ENCODE measurements at regions not wholly inside any gene's neighbourhood (a gene's known extent, or its start where the extent isn't known, plus 50 kb on each side); places are given as distances from the start of the nearest gene placed in this dataset.
A peak's percentile ranks its signal among the peaks of the same experiment; 100 is the strongest.

- no peak overlapping the region for H3K4me3 ChIP-seq
- H3K4me1 ChIP-seq = peaks cover 37% of the 10 kb centered on the region
- H3K36me3 ChIP-seq = no peaks in the 10 kb centered on the region
- H3K27me3 ChIP-seq = no peaks in the 10 kb centered on the region
- DNase-seq = peak; percentile 88 to 93
- H3K27ac ChIP-seq = peak overlapping the region; percentile 87
- H3K9me3 ChIP-seq (replicated peaks) = no peaks in the 10 kb centered on the region
Measured at GRCh38 chr3:40847551-40847992, 322.8 kb downstream of the ZNF621 start.

GRCh38 chr3:40848421-40848820 lies 323.7 kb downstream of the ZNF621 start:
- peak overlapping the region; percentile 87 for H3K27ac ChIP-seq
- peak in 1 of 2 experiments; percentile 29 for DNase-seq

GRCh38 chr3:40850861-40851260 lies 326.1 kb downstream of the ZNF621 start:
- no peaks in the 10 kb centered on the region for H3K27me3 ChIP-seq
- H3K4me3 ChIP-seq = no peak overlapping the region
- H3K27ac ChIP-seq = no peak overlapping the region
- peaks cover 26% of the 10 kb centered on the region for H3K4me1 ChIP-seq
- no peak for DNase-seq
- no peaks in the 10 kb centered on the region for H3K36me3 ChIP-seq
- no peaks in the 10 kb centered on the region for H3K9me3 ChIP-seq (replicated peaks)

More at GRCh38 chr3:40848421-40848820, 323.7 kb downstream of the ZNF621 start:
- Histone ChIP-seq H3K4me1 (peaks cover 35% of the 10 kb centered on the region), H3K36me3 (no peaks in the 10 kb centered on the region), H3K27me3 (no peaks in the 10 kb centered on the region), H3K4me3 (no peak overlapping the region), H3K9me3 (replicated peaks) (no peaks in the 10 kb centered on the region)

- no peak for DNase-seq
- no peaks in the 10 kb centered on the region for H3K27me3 ChIP-seq
- H3K4me3 ChIP-seq = no peak overlapping the region
- H3K9me3 ChIP-seq (replicated peaks) = no peaks in the 10 kb centered on the region
- H3K4me1 ChIP-seq = peaks cover 16% of the 10 kb centered on the region
- no peak overlapping the region for H3K27ac ChIP-seq
- H3K36me3 ChIP-seq = no peaks in the 10 kb centered on the region
Measured at GRCh38 chr3:40851836-40852235, 327.1 kb downstream of the ZNF621 start.

- Histone ChIP-seq H3K27me3 (no peaks in the 10 kb centered on the region), H3K36me3 (no peaks in the 10 kb centered on the region), H3K9me3 (replicated peaks) (no peaks in the 10 kb centered on the region), H3K4me1 (peaks cover 11% of the 10 kb centered on the region), H3K4me3 (no peak overlapping the region), H3K27ac (no peak overlapping the region)
- no peak for DNase-seq
Measured at GRCh38 chr3:40852712-40853111, 328.0 kb downstream of the ZNF621 start.

GRCh38 chr3:40853474-40853873 lies 328.7 kb downstream of the ZNF621 start:
- Histone ChIP-seq H3K27ac (no peak overlapping the region), H3K9me3 (replicated peaks) (no peaks in the 10 kb centered on the region), H3K4me3 (no peak overlapping the region), H3K27me3 (no peaks in the 10 kb centered on the region), H3K4me1 (peaks cover 4% of the 10 kb centered on the region), H3K36me3 (no peaks in the 10 kb centered on the region)
- DNase-seq = no peak

GRCh38 chr3:40855871-40856270 lies 331.1 kb downstream of the ZNF621 start:
- Histone ChIP-seq H3K36me3 (no peaks in the 10 kb centered on the region), H3K27ac (no peak overlapping the region), H3K4me1 (no peaks in the 10 kb centered on the region; the same call in 1 of the 2 replicates), H3K9me3 (replicated peaks) (no peaks in the 10 kb centered on the region), H3K27me3 (no peaks in the 10 kb centered on the region), H3K4me3 (no peak overlapping the region)
- no peak for DNase-seq

GRCh38 chr3:40858364-40859115 lies 333.8 kb downstream of the ZNF621 start:
- Histone ChIP-seq H3K4me3 (no peak overlapping the region), H3K27me3 (no peaks in the 10 kb centered on the region), H3K9me3 (replicated peaks) (no peaks in the 10 kb centered on the region), H3K4me1 (no peaks in the 10 kb centered on the region; the same call in 1 of the 2 replicates), H3K36me3 (no peaks in the 10 kb centered on the region), H3K27ac (no peak overlapping the region)
- DNase-seq = peak in 1 of 2 experiments; percentile 44

GRCh38 chr3:40862946-40863345 lies 336.4 kb upstream of the CTNNB1 start:
- Histone ChIP-seq H3K27me3 (no peaks in the 10 kb centered on the region), H3K9me3 (replicated peaks) (no peaks in the 10 kb centered on the region), H3K27ac (no peak overlapping the region), H3K4me1 (no peaks in the 10 kb centered on the region; the same call in 1 of the 2 replicates), H3K4me3 (no peak overlapping the region), H3K36me3 (no peaks in the 10 kb centered on the region)
- DNase-seq = no peak

- no peak overlapping the region for H3K4me3 ChIP-seq
- H3K27ac ChIP-seq = no peak overlapping the region
- H3K36me3 ChIP-seq = no peaks in the 10 kb centered on the region
- no peaks in the 10 kb centered on the region for H3K9me3 ChIP-seq (replicated peaks)
- no peaks in the 10 kb centered on the region for H3K4me1 ChIP-seq
- H3K27me3 ChIP-seq = no peaks in the 10 kb centered on the region
- peak in 1 of 2 experiments; percentile 44 for DNase-seq
Measured at GRCh38 chr3:40864146-40864782, 335.0 kb upstream of the CTNNB1 start.

GRCh38 chr3:40864915-40865314 lies 334.4 kb upstream of the CTNNB1 start:
- Histone ChIP-seq H3K27me3 (no peaks in the 10 kb centered on the region), H3K4me1 (no peaks in the 10 kb centered on the region), H3K4me3 (no peak overlapping the region), H3K9me3 (replicated peaks) (no peaks in the 10 kb centered on the region), H3K27ac (no peak overlapping the region), H3K36me3 (no peaks in the 10 kb centered on the region)
- DNase-seq = no peak

GRCh38 chr3:40867797-40868196 lies 331.5 kb upstream of the CTNNB1 start:
- no peak overlapping the region for H3K27ac ChIP-seq
- H3K36me3 ChIP-seq = no peaks in the 10 kb centered on the region
- no peak for DNase-seq
- no peaks in the 10 kb centered on the region for H3K27me3 ChIP-seq
- H3K9me3 ChIP-seq (replicated peaks) = no peaks in the 10 kb centered on the region
- H3K4me1 ChIP-seq = peaks cover 10% of the 10 kb centered on the region
- no peak overlapping the region for H3K4me3 ChIP-seq

- no peak overlapping the region for H3K27ac ChIP-seq
- H3K4me1 ChIP-seq = peaks cover 21% of the 10 kb centered on the region
- H3K4me3 ChIP-seq = no peak overlapping the region
- no peak for DNase-seq
- H3K9me3 ChIP-seq (replicated peaks) = no peaks in the 10 kb centered on the region
- H3K27me3 ChIP-seq = no peaks in the 10 kb centered on the region
- H3K36me3 ChIP-seq = no peaks in the 10 kb centered on the region
Measured at GRCh38 chr3:40869013-40869412, 330.3 kb upstream of the CTNNB1 start.

GRCh38 chr3:40869939-40870338 lies 329.4 kb upstream of the CTNNB1 start:
- Histone ChIP-seq H3K4me3 (no peak overlapping the region), H3K9me3 (replicated peaks) (no peaks in the 10 kb centered on the region), H3K27ac (no peak overlapping the region), H3K36me3 (no peaks in the 10 kb centered on the region), H3K4me1 (peaks cover 24% of the 10 kb centered on the region), H3K27me3 (no peaks in the 10 kb centered on the region)
- DNase-seq = no peak

- no peaks in the 10 kb centered on the region for H3K36me3 ChIP-seq
- no peak overlapping the region for H3K4me3 ChIP-seq
- H3K4me1 ChIP-seq = peaks cover 24% of the 10 kb centered on the region
- no peak for DNase-seq
- no peaks in the 10 kb centered on the region for H3K27me3 ChIP-seq
- no peak overlapping the region for H3K27ac ChIP-seq
- no peaks in the 10 kb centered on the region for H3K9me3 ChIP-seq (replicated peaks)
Measured at GRCh38 chr3:40871394-40871793, 327.9 kb upstream of the CTNNB1 start.

Measured in SJCRH30 (cell line).